ENCODE measurements at regions not wholly inside any gene's neighbourhood (a gene's known extent, or its start where the extent isn't known, plus 50 kb on each side); places are given as distances from the start of the nearest gene placed in this dataset.

GRCh38 chr7:145169908-145170307 is 334.1 kb upstream of the TPK1 start:
- Histone ChIP-seq H3K9me3 (no peaks in the 10 kb centered on the region), H3K36me3 (no peaks in the 10 kb centered on the region), H3K27ac (no peak overlapping the region), H3K27me3 (no peaks in the 10 kb centered on the region), H3K4me3 (no peak overlapping the region), H3K4me1 (no peaks in the 10 kb centered on the region)
- intact Hi-C loops (cut with DNase I) = no loop called here
- TF ChIP-seq POLR2AphosphoS5 (IDR thresholded peaks at IDR 0.05; ENCODE audit: insufficient read depth in 1 of 2, low read depth in 1 of 2) = no peak
- no peak for TF ChIP-seq CTCF (IDR thresholded peaks at IDR 0.05)
- TF ChIP-seq POLR2A (IDR thresholded peaks at IDR 0.05) = no peak
- DNase-seq (ENCODE audit: extremely low spot score in 2 of 2) = no peak

GRCh38 chr7:145168879-145169278 is 333.0 kb upstream of the TPK1 start:
- no peaks in the 10 kb centered on the region for H3K27me3 ChIP-seq
- intact Hi-C loops (cut with DNase I) = no loop called here
- DNase-seq (ENCODE audit: extremely low spot score in 2 of 2) = no peak
- H3K4me3 ChIP-seq = no peak overlapping the region
- H3K36me3 ChIP-seq = no peaks in the 10 kb centered on the region
- no peak overlapping the region for H3K27ac ChIP-seq
- H3K9me3 ChIP-seq = no peaks in the 10 kb centered on the region
- TF ChIP-seq CTCF (IDR thresholded peaks at IDR 0.05) (no peak), POLR2AphosphoS5 (IDR thresholded peaks at IDR 0.05; ENCODE audit: insufficient read depth in 1 of 2, low read depth in 1 of 2) (no peak), POLR2A (IDR thresholded peaks at IDR 0.05) (no peak)
- H3K4me1 ChIP-seq = no peaks in the 10 kb centered on the region

- TF ChIP-seq CTCF (IDR thresholded peaks at IDR 0.05) (no peak), POLR2AphosphoS5 (IDR thresholded peaks at IDR 0.05; ENCODE audit: insufficient read depth in 1 of 2, low read depth in 1 of 2) (no peak), POLR2A (IDR thresholded peaks at IDR 0.05) (no peak)
- Histone ChIP-seq H3K4me3 (no peak overlapping the region), H3K9me3 (no peaks in the 10 kb centered on the region), H3K36me3 (no peaks in the 10 kb centered on the region), H3K4me1 (no peaks in the 10 kb centered on the region), H3K27me3 (no peaks in the 10 kb centered on the region), H3K27ac (no peak overlapping the region)
- DNase-seq (ENCODE audit: extremely low spot score in 2 of 2) = no peak
- intact Hi-C loops (cut with DNase I) = no loop called here
Observed at GRCh38 chr7:145168427-145168826, 332.6 kb upstream of the TPK1 start.

GRCh38 chr7:145156834-145157233 is 321.0 kb upstream of the TPK1 start:
- no peak overlapping the region for H3K4me3 ChIP-seq
- no peak overlapping the region for H3K27ac ChIP-seq
- no peak for DNase-seq (ENCODE audit: extremely low spot score in 2 of 2)
- no peaks in the 10 kb centered on the region for H3K9me3 ChIP-seq
- H3K27me3 ChIP-seq = no peaks in the 10 kb centered on the region
- H3K4me1 ChIP-seq = no peaks in the 10 kb centered on the region
- no peak for TF ChIP-seq POLR2A (IDR thresholded peaks at IDR 0.05)
- TF ChIP-seq POLR2AphosphoS5 (IDR thresholded peaks at IDR 0.05; ENCODE audit: insufficient read depth in 1 of 2, low read depth in 1 of 2) = no peak
- no peak for TF ChIP-seq CTCF (IDR thresholded peaks at IDR 0.05)
- intact Hi-C loops (cut with DNase I) = no loop called here
- H3K36me3 ChIP-seq = no peaks in the 10 kb centered on the region

- Histone ChIP-seq H3K4me3 (no peak overlapping the region), H3K9me3 (no peaks in the 10 kb centered on the region), H3K27ac (no peak overlapping the region), H3K4me1 (no peaks in the 10 kb centered on the region), H3K27me3 (no peaks in the 10 kb centered on the region), H3K36me3 (no peaks in the 10 kb centered on the region)
- TF ChIP-seq POLR2AphosphoS5 (IDR thresholded peaks at IDR 0.05; ENCODE audit: insufficient read depth in 1 of 2, low read depth in 1 of 2) (no peak), POLR2A (IDR thresholded peaks at IDR 0.05) (no peak), CTCF (IDR thresholded peaks at IDR 0.05) (no peak)
- DNase-seq (ENCODE audit: extremely low spot score in 2 of 2) = no peak
- intact Hi-C loops (cut with DNase I) = no loop called here
Observed at GRCh38 chr7:145152589-145152988, 316.7 kb upstream of the TPK1 start.
